ENCODE measurements at regions not wholly inside any gene's neighbourhood (a gene's known extent, or its start where the extent isn't known, plus 50 kb on each side); places are given as distances from the start of the nearest gene placed in this dataset.
A peak's percentile ranks its signal among the peaks of the same experiment; 100 is the strongest.

DNA sequence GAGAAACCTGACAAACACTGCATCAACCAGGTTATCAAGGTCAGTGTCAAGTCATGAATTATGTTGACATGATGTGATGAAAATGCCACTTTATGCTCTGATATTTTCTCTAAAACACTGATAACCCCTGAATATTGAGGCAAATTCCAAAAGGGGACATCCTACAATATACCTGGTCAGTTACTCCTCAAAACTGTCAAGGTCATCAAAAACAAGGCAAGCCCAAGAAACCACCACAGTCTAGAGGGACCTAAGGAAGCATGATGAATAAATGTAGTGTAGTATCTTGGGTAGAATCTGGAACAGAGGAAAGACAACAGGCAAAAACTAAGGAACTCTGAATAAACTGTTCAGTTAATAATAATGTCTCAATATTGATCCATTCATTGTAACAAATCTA lies 275.3 kb upstream of the THRB start:
- DNase-seq: no peak

DNA sequence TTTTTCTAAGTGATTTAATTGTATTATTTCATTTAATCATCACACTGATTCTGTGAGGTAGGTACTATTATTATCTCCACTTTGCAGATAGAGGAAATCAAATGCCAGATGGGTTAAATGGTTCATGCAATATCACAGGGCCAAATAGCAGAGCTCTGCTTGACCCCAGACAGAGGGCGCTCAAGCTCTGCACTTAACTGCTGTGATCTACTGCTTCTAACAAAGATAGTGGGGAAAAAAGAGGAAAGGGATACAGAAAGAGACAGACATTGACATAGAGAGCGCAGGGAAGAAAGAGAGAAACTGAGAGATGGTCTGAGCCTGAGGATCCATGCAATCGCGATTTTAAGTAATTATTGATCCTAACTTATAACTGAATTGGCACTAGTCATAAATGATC lies 279.1 kb upstream of the THRB start:
- DNase-seq: peak; percentile 15

DNA sequence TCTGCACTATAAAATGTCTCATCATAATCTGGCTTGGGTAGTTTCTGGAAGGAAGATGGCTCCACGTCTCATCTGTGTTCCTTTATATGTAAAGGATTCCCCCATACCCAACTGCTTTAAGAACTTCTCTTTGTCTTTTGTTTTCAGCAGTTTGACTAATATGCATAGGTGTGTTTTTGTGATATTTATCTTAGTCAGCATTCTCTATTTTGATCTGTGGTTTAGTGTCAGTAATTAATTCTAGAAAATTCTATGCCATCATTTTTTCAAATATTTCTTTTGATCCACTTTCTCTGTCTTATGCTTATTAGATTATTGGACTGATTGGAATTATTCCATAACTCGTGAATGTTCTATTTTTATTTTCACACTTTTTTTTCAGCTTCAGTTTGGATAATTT lies 286.3 kb upstream of the THRB start:
- no peak for DNase-seq

DNA sequence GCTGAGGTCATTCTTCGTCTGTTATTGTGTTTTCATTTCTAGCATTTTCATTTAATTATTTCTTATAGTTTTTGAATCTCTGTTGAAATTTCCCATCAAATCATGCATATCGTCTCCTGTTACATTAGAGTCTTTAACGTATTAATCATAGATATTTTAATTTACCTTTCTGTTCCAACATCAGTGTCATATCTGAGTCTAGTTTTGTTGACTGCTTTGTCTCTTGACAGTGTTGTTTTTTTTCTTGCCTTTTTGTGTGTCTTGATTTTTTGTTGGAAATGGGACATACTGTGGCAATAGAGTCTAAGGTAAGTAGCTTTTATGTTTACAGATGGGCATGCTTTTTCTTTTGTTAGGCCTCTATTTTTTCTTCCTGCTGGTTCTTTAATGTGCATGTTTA lies 286.8 kb upstream of the THRB start:
- no peak for DNase-seq

DNA sequence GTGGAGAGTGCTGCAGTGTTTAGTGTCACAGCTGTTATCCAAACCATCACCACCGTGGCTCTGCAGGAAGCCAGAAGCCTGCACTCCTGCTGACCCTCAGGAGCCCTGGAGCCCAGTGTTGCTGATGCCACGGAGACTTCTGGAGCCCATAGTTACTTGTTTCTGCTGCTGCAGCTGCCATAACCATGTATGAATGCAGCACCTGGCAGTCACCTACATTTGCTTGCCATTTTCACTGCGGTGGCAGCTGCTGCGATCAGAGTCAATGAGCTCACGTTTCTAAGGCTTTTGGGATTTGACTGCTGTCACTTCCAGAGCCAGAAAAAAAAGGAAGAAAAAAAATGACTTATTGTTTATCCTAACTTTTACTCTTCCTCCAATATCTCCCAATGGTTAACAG lies 299.2 kb upstream of the THRB start:
- no peak for DNase-seq

DNA sequence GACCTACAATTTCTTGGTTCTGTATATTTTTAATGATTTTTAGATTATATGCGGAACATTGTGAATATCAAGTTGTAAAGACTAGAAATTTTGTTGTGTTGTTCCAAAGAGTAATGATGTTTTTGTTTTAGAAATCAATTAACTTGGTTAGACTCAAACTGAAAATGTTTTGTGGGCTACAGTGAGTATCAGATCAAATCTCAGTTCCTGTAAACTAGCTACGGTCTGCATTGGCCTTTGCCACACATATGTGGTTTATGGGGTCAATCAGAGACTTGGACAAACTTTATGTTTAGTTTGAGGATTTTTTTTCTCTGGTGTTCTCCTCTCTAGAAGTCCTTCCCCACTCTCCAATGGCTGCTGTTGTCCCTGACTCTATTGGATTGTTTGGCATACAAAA lies 308.0 kb upstream of the THRB start:
- DNase-seq: no peak

DNA sequence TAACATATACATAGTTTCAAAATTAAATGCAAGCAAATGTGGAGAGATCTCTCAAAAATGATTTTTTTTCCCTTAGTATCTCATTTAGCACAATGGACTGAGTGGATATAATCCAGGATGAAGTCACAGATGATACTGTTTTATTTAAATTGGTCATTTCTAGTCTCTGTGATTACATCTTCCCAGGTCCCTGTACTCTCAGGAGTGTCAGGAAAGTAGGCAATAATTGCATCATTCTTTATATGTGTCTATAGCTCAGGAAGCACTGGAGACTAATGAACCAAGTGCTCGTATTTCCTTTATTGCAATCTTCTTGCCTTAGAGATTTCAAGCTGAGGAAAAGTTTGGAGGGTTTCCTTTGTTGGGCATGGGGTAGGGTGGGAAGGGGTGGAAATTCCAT lies 309.4 kb upstream of the THRB start:
- DNase-seq: no peak

DNA sequence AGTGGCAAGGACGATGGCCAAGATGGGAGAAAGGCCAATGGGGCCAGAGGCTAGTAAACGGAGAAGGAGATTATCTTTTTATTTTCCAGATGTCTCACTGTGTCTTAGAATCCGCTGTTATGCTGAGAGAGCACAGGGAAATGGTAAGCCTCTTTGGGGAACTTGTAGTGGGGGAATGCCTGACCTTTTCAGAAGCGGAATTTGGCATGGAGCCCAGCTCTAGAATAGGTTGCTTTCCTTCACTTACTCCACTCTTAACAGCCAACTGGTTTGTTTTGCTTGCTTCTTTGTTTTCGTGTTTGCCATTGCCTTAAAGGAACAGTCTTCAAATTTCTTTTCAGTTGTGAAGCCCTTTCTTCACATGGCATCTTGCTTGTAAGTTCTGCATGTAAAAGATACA lies 316.2 kb upstream of the THRB start:
- DNase-seq: no peak

DNA sequence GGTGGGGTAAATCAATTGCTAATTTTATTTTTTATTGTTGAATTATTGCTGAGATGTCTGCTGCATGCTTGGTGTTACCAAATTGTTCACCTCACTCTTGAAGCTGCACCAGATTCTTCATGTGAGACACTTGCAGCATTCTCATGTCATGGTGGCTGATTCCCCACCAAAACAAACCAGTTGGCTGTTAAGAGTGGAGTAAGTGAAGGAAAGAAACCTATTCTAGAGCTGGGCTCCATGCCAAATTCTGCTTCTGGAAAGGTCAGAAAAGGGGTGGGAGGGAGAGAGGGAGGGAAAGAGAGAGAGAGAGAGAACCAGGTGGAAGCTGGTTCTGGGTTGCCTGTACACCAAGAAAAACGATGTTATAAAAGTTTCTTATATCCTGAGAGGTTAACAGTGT lies 317.5 kb upstream of the THRB start:
- DNase-seq: no peak

DNA sequence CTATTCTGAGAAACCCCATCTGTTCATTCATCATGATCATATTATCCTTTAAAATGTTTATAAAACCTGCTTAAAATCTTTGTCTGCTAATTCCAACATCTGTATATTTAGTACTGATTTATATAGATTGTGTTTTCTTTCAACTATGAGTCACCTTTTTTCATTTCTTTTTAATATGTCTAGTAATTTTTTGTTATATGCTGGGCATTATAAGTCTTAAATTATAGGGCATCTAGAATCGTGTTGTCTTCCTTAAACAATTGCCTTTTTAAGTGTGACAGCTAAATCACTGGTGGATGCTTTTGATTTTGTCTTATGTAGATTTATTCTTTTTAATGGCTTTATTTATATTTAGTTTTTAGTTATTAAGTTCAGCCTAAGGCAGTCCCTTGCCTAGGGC lies 323.4 kb upstream of the THRB start:
- DNase-seq: no peak

DNA sequence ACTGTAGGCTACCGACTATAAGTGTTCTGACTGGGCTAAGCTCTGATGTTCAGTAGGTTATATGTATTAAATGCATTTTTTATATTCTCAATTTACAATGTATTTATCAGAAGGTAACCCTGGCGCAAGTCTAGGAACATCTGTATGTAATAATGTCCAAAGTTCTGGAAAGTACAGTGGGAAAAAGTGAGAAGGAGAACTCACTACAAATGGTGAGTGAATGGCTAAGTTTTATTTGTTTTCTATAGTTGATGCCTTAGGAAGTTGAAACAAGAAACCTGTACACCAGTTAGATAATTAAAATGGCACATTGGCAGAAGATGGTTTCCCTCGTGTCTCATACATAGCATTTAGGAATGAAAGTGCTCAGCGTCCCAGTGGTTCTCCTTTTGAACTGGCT lies 333.4 kb upstream of the THRB start:
- DNase-seq: no peak

DNA sequence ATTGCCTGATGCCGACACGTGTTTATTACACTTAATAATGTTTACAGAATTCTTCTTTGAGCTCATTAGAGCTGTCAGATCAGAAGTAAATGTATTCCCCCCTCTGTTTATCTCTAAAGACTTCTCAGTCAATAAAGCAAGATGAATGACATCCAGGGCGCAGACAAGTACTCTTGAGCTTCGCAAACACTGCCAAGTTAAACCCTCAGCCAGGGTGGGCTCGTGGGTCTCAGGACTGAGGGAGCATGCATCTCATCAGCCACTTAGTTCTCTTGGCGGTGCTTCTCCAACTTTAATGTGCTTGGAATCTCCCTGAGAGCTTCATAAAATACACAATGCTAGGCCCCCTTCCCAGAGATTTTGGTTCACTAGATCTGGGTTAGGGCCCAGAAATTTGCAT lies 333.9 kb upstream of the THRB start:
- peak; percentile 30 for DNase-seq

DNA sequence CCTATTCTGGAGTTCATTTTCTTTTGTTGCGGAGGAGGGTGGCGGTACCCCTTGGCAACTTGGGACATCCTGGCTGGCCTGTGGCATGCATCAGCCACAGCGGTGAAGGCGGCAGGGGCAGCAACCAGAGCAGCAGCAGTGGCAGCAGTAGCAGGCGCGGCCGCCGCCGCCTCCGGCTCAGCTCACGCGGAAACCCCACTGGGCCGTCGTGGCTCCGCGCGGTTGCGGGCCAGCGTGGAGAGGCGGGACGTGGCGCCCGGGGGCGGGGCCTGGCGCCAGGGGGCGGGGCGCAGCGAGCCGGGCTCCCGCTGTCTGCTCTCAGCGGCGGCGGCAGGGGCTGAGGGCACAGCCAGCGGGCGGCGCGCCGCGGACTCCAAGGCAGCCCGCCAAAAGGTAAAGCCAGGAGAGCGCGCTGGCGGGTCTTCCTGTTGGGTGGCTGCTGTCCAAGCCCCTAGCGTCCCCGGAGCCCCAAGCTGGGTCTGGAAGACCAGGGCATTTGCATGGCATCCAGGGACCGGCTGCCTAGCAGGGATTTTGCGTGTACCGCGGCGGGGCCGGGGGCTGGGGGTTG lies 334.4 kb upstream of the THRB start:
- DNase-seq: no peak

DNA sequence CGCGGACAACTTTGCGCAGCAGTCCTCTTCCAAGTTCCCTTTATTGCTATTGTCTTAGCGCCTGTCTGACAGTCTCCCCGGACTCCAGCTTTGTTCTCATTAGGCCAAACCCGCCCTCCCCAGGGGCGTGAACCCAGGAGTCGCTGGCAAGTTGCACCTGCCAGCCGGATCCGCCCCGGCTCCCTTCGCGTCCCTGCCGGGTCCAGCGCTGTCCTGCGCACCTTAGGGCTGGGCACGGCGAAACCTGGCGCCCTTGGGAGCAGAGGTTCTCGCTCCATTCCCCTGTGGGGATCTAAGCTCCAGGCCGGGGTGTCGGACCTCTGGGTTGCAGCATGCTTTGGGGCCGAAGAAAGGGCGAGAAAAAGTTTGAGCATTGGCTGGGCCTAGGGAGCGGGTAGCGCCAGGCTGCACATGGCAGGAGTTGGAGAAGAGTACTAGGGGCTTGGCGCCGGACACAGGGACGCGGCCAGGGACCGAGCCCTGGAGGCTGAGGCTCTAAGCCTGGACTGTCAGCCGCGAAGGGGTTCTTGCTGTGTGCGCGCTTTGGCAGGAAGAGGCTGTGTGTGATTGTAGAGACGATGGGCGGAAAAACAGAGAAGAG lies 335.1 kb upstream of the THRB start:
- no peak for DNase-seq

DNA sequence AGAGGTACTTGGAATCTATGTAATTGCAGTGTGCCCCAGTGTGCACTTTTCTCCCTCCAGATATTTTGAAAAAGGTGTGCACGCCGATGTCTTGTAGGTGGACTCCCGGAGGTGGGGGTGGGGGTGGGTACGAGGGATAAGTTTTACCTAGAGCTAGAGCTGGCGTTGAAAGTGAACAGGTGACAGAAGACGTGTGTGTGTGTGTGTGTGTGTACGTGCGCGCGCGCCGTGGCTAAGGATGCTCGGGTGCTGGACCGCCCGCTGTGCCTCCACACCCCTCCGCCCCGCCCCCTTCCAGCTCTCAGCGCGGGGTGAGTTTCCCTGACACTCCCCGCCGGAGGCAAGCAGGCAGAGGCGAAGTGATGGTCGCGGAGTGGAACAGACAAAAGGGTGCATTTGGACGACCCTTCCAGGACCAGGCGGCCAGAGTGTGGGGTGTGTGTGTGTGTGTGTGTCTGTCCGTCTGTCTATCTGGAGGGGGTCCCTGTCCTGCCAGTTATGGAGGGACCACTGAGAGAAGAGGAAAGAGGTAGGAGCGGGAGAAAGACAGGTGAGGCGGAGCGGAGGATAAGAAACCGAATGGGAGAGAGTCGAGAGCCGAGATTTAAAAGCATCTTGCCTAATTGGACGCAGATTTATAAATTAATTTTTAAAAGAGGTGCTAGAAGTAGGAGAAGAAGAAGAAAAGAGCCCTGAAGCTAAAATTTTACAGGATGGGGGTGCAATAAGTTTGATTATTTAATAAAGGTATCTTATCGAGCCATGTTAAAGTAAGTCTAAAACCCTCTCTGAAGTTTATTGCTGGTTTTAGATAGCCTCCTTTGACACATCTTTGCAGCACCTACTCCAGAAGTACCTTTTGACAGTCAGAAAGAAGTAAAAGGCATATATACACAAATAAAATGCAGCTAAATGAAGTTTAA lies 335.8 kb upstream of the THRB start:
- DNase-seq: no peak

DNA sequence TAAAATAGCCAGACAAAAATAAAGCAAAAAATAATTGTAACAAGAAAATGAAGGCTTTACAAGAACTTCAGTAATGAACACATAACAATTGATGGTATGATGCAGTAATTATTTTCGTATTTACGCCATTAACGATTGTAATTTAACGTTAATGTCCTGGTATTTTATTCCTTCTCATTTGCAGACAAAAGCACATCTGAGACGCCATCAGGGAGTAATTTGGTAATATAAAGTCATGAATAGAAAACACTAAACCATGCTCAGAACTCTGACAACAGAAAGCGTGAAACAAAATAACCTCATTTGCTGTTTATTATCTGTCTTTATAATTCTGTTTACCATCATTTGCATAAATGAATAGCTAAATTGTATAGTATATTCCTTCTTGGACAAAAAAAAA lies 336.6 kb upstream of the THRB start:
- no peak for DNase-seq

DNA sequence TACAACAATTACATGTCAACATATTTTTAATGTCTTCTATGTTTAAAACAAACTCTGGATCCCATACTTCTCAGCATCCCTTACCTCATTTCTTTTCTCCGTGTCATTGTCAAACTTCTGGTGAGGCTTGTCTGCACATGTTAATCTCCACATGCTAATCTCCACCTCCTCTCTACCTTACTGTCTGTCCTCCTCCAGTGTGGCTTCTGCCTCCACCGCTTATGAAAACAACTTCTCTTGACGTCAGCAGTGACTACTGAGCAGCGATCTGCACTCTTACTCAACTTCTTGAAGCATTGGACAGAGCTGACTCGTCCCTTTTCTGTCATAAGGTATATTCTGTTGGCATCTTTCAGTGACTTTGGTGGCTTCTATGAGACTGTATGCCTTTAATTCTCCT lies 338.2 kb upstream of the THRB start:
- DNase-seq: no peak

DNA sequence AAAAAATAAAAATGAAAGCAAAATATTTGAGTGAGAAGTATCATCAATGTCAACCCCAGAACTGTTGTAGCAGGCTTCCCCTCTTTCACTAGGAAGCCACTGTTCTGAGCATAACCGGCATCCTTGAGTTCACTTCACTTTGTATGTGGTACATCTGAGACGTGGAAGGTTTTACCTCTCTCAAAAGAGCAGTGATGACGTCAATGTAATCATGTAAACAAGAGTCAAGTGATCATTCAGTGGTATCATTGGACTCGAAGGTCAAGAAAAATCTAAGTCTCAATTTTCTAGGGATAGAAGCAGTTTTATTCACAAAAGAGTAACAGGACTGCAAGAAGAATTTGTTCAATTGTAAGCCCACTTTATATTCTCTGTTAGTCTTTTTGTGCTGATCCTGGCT lies 339.8 kb upstream of the THRB start:
- no peak for DNase-seq

DNA sequence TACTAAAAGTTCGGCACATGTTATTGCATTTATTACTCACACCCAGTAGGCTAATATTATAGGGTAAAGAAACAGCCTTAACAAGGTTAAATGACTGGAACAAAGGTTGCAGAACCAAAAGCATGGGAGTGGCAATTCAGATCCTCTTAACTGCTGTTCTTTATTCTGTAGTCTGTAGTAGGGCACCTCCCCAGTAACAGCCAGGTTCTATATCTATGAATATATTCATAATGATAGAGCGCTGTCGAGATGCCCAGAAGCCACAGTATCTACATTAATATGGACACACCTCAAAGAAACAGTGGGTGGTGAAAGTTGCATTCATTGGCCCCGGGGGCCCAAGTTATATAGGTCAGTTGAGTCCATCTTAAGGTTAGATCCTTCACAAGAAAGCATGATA lies 340.9 kb upstream of the THRB start:
- DNase-seq: no peak

DNA sequence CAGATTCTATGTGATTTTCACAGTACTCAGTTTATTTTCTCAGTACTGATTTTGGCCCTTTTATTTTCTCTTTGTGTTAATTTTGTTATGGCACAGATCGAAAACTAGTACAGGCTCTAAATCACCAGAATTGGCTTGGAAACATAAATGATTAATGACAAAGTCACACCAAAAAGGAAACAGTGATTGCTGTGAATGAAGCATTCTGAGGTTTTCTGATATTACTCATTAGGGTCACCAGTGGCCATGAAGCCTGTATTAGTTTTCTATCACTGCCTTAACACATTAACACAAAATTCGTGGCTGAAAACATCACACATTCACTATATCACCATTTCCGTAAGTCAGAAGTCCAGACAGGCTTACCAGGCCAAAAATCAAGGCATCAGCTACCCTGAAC lies 343.0 kb upstream of the THRB start:
- no peak for DNase-seq

DNA sequence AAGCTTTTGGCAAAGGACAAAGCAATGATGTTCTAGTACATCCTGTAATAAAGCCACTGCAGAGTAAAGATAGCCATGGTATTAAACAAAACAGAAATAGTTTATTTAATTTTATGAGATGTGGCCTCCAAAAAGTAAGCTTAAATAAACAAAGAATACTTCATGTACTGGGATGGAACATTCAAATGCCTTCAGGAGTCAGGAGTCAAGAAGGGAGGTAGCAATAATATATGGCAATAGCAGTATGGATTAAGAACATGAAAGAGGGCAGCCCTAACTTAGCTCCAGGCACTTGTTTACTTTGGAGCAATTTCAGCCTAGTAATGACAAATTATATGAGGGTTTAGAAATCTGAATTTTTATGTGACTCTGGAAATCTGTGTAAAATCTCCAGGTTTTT lies 343.9 kb upstream of the THRB start:
- DNase-seq: no peak

DNA sequence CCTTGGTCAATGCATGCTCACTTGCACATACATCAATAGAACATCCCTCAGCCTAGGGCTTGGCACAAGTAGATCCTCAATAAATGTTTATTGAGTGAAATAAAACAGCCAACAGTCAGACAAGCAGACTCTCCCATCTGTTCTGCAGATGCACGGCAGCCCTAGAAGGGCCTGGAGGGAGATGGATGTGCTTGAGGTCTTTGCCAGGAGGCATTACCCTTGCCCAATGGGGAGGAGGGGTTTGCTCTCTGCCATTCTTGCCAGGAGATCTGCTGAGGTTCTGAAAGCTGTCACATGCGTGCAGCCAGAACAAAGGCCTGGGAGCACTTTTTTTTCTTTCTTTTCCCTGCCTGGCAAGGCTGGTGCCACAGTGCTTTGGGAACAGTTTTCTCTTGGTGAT lies 349.3 kb upstream of the THRB start:
- DNase-seq: no peak

DNA sequence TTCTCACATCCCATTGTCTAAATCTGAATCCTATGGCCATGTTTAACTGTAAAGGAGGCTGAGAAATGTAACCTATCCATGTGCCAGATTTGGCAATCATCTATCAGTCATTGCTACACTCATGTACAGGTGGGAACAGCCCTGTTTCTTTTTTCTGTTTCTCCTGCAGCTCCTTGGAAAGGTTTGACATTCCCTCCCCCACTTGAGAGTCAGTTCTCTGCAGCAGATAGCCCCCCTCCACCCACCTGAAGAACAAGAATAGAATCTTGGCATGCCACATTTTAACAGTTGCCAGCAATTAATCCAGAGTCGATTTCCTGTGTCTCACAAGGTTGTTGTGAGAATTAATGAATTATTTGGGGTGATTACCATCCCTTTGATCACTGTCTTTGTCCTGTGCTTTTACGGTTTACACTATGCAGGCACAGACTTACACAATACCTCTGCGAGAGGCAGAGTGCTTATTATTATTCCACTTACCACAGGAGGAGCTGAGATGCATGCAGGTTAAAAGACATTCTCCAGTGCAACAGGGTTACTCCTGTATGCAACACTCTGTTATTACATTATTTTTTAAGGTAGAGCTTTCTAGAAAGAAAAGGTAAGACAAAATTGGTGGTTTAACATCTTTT lies 351.0 kb upstream of the THRB start:
- DNase-seq: no peak

DNA sequence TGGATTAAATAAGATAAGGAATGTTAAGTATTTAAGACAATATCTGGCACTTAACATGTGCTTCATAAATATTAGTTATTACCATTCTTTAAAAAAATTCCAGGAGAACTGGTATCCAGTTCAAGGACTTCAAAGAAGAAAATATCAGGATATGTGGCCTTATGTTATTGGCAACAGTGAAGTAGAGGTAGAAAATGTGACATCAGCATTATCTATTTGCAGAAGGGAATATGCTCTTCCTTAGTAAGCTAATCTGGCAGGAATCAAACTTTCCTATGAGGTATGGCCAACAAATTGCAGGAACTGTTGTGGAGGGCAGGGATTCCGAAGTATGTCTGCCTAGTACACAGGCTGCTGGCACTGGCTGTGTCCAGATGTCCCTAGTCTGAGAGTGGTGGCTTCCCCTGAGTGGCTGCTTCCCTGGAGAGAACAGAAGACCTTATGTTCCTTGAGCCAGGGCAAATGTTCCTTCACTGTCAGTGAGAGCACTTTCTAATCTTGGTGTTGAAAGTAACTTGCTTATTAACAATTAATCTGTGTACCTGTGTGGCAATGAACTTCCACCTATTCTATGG lies 351.7 kb upstream of the THRB start:
- no peak for DNase-seq

Measured in NCI-H2029 treated with DMSO at 0.1 percent for 48 hours (cell line).